GM23248 (cell line): ENCODE measurements at regions not wholly inside any gene's neighbourhood (a gene's known extent, or its start where the extent isn't known, plus 50 kb on each side); places are given as distances from the start of the nearest gene placed in this dataset.

ENCODE experiments used
- EZH2 ChIP-seq: fragments of 200-600 bp; sonication (generic); IDR thresholded peaks from 2 replicates; pipeline ENCODE4 v1.6.1; 2018; ENCODE audit warnings: antibody characterized with exemption, mild to moderate bottlenecking; ENCODE audit not compliant: insufficient read depth, poor library complexity, severe bottlenecking
- EZH2phosphoT487 ChIP-seq: fragments of 200-600 bp; sonication (generic); IDR thresholded peaks from 2 replicates; pipeline ENCODE4 v1.6.1; 2018; ENCODE audit warnings: antibody characterized with exemption, moderate library complexity, mild to moderate bottlenecking, low read depth; ENCODE audit not compliant: insufficient read depth

GRCh38 chr14:71270111-71270510 lies 362.9 kb downstream of the PCNX1 start:
- TF ChIP-seq EZH2: no peak
- no peak for TF ChIP-seq EZH2phosphoT487
